ENCODE measurements at regions not wholly inside any gene's neighbourhood (a gene's known extent, or its start where the extent isn't known, plus 50 kb on each side); places are given as distances from the start of the nearest gene placed in this dataset.
A peak's percentile ranks its signal among the peaks of the same experiment; 100 is the strongest.

DNA sequence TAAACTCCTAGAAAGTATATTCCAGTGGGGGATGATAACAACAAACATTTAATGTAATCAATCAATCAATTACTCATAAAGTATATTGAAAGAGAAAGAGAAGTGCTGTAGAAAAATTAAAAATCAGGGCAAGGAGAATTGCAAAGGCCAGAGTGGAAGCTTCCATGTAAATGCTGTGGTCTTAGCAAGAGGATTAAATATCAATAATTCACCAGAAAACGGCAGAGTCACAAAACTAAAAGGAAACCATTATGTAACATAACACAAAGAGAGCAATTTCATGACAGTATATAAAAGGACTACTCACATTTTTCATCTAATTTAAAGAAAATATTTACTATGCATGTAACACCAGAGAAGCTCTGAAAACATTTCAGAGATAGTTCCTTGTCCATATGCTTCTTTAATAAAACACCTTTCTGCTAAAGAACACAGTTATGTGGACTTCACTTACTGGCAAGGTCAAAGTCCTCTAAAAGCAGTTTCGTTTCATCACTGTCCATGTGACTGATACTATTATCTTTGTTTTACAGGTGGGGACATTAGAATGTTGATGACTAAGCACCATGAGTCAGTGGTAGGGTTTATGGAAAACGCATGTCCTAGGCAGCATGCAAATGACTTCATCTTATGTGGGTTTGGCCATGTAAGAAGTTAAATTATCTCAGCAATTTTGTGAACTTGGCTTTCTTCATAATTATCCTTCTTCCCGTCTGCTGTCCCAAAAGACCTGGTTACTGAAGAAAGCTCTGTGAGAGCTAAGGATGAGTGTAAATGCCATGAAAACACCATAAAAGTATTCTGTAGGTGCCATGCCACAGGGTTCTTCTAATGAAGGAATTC is 185.8 kb upstream of the TENT5A start:
- no peak overlapping the region for H3K27ac ChIP-seq
- no peaks in the 10 kb centered on the region for H3K36me3 ChIP-seq (replicated peaks in 1 of 2)
- intact Hi-C loops (cut with DNase I), result no loop called here
- WGBS, 4 donors, result 20 to 38% (median 28%) methylated on average over 4 of the region's 4 CpGs
- H3K4me3 ChIP-seq, result no peak overlapping the region
- TF ChIP-seq, protein P1, sequence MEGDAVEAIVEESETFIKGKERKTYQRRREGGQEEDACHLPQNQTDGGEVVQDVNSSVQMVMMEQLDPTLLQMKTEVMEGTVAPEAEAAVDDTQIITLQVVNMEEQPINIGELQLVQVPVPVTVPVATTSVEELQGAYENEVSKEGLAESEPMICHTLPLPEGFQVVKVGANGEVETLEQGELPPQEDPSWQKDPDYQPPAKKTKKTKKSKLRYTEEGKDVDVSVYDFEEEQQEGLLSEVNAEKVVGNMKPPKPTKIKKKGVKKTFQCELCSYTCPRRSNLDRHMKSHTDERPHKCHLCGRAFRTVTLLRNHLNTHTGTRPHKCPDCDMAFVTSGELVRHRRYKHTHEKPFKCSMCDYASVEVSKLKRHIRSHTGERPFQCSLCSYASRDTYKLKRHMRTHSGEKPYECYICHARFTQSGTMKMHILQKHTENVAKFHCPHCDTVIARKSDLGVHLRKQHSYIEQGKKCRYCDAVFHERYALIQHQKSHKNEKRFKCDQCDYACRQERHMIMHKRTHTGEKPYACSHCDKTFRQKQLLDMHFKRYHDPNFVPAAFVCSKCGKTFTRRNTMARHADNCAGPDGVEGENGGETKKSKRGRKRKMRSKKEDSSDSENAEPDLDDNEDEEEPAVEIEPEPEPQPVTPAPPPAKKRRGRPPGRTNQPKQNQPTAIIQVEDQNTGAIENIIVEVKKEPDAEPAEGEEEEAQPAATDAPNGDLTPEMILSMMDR (IDR thresholded peaks at IDR 0.05), result no peak
- no peak for TF ChIP-seq POLR2A (IDR thresholded peaks at IDR 0.05)
- no peaks in the 10 kb centered on the region for H3K9me3 ChIP-seq (replicated peaks in 1 of 3)
- DNase-seq, result peak in 3 of 7 donors; percentile 3 to 22 (median 14)
- H3K4me1 ChIP-seq (replicated peaks in 1 of 2), result peaks cover 0 to 15% of the 10 kb centered on the region in 2 donors
- no peaks in the 10 kb centered on the region for H3K27me3 ChIP-seq

DNA sequence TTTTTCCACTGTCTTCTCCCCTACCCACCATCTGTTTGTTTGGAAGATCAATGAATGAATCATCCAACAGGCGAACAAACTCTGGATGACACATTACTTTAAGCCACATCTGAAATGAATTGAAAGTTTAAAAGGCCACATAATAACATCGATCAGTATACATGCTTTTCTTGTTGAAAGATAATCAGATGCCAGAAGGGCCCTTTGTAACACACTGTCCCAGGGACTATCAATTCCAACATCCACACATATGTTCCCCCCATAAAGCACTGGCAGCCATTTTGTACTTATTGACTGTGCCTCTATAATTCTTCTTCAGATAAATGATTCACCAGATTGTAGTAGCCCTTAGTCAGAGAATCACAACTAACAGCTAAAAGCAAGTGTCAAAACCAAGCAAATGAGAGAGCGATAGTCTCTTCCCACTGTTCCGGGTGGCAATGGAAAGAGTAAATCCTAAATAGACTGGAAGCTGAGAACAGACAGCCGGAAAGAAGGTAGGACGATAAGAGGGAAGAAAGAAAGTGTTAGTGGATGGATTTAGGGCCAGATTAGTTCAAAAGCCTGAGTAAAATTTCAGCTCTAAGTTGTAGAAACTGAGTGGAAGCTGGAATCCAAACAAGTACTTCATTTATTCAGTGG is 184.9 kb upstream of the TENT5A start:
- 80 to 87% (median 85%) methylated on average over 6 of the region's 6 CpGs for WGBS, 4 donors
- intact Hi-C loops (cut with DNase I), result no loop called here
- H3K4me1 ChIP-seq (replicated peaks in 1 of 2), result peaks cover 0 to 15% of the 10 kb centered on the region in 2 donors
- no peaks in the 10 kb centered on the region for H3K27me3 ChIP-seq
- no peak overlapping the region for H3K27ac ChIP-seq
- no peaks in the 10 kb centered on the region for H3K36me3 ChIP-seq (replicated peaks in 1 of 2)
- no peaks in the 10 kb centered on the region for H3K9me3 ChIP-seq (replicated peaks in 1 of 3)
- TF ChIP-seq, protein P1 (IDR thresholded peaks at IDR 0.05), result no peak
- no peak for TF ChIP-seq POLR2A (IDR thresholded peaks at IDR 0.05)
- DNase-seq, result no peak
- no peak overlapping the region for H3K4me3 ChIP-seq

DNA sequence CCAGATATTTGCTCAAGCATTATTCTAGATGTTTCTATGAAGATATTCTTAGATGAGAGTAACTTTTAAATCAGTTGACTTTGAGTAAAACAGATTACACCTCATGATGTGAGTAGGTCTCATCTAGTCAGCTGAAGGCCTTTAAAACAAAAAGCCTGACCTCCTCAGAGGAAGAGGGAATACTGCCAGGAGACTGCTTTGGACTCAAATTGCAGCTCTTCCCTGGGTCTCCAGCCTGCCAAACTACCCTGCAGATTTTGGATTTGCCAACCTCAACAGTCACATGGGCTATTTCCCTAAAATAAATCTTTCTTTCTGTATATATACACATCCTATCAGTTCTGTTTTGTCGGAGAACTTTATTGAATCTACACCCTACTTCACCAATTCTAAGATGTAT is 182.5 kb upstream of the TENT5A start:
- Histone ChIP-seq H3K4me1 (replicated peaks in 1 of 2) (peaks cover 0 to 15% of the 10 kb centered on the region in 2 donors), H3K36me3 (replicated peaks in 1 of 2) (no peaks in the 10 kb centered on the region), H3K27me3 (no peaks in the 10 kb centered on the region), H3K9me3 (replicated peaks in 1 of 3) (no peaks in the 10 kb centered on the region), H3K27ac (no peak overlapping the region), H3K4me3 (no peak overlapping the region)
- no peak for DNase-seq
- intact Hi-C loops (cut with DNase I), result no loop called here
- TF ChIP-seq POLR2A (IDR thresholded peaks at IDR 0.05), result no peak
- TF ChIP-seq, protein P1 (IDR thresholded peaks at IDR 0.05), result no peak
- WGBS, 4 donors, result 88 to 91% (median 89%) methylated on average over 1 of the region's 1 CpG

DNA sequence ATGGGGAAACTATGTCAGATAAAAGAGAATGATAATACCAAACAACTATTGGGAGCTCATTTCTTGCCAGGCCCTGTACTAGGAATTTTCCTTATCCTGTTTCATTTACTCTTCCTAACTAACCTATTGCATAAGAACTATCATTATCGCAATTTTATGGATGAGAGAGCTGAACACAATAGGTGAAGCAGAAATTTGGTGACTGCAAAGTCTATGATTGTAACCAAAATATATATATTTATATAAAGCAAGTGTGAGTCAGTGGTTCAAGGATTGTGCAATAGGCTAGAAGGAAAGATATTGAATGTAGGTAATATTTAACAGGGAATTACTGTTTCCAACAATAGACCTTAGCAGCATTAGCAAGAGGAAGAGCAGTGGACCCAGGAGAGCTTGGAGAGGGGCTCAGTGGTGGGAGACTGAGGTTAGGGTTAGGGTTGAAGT is 181.1 kb upstream of the TENT5A start:
- 79 to 96% (median 88%) methylated on average over 1 of the region's 1 CpG for WGBS, 4 donors
- Histone ChIP-seq H3K27me3 (no peaks in the 10 kb centered on the region), H3K9me3 (replicated peaks in 1 of 3) (no peaks in the 10 kb centered on the region), H3K36me3 (replicated peaks in 1 of 2) (no peaks in the 10 kb centered on the region), H3K27ac (no peak overlapping the region), H3K4me1 (replicated peaks in 1 of 2) (peaks cover 0 to 10% of the 10 kb centered on the region in 2 donors), H3K4me3 (no peak overlapping the region)
- TF ChIP-seq POLR2A (IDR thresholded peaks at IDR 0.05), result no peak
- TF ChIP-seq, protein P1 (IDR thresholded peaks at IDR 0.05), result no peak
- no peak for DNase-seq
- intact Hi-C loops (cut with DNase I), result no loop called here
